OCI-LY7 (cell line): ENCODE measurements at regions not wholly inside any gene's neighbourhood (a gene's known extent, or its start where the extent isn't known, plus 50 kb on each side); places are given as distances from the start of the nearest gene placed in this dataset.

ENCODE experiments used
- EZH2phosphoT487 ChIP-seq: fragments of 200-600 bp; sonication (generic); IDR thresholded peaks from 2 replicates; pipeline ENCODE4 v1.6.1; 2018; ENCODE audit warnings: low read depth, borderline replicate concordance, mild to moderate bottlenecking, mixed run types, antibody characterized with exemption, low read length, moderate library complexity, mixed read lengths
- TF ChIP-seq, protein P1 (sequence below): fragments of 200-600 bp; sonication (generic); conservative IDR thresholded peaks from 2 replicates; pipeline ENCODE4 v1.5.1; 2014; ENCODE audit warnings: mild to moderate bottlenecking, antibody characterized with exemption, low read length, moderate library complexity, mixed read lengths

DNA sequence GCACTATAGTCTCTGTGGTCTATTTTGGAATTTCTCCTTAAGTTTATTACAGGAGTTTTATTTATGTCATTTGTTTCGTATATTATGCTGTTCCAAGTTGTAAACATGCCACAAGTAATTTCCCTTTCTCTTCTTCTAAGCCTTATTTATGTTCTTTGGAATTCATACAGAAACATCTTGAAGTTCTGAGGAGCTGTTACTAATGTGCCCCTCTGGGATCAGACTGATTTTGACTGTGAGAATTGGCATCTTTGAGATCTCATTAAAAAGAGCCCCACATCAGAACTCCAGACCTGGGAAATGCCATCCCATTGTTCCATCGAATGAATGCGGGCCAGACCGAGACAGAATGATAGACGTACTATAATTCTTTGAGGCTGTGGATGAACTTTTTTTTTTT lies 138.8 kb upstream of the CD180 start:
- TF ChIP-seq, protein P1, sequence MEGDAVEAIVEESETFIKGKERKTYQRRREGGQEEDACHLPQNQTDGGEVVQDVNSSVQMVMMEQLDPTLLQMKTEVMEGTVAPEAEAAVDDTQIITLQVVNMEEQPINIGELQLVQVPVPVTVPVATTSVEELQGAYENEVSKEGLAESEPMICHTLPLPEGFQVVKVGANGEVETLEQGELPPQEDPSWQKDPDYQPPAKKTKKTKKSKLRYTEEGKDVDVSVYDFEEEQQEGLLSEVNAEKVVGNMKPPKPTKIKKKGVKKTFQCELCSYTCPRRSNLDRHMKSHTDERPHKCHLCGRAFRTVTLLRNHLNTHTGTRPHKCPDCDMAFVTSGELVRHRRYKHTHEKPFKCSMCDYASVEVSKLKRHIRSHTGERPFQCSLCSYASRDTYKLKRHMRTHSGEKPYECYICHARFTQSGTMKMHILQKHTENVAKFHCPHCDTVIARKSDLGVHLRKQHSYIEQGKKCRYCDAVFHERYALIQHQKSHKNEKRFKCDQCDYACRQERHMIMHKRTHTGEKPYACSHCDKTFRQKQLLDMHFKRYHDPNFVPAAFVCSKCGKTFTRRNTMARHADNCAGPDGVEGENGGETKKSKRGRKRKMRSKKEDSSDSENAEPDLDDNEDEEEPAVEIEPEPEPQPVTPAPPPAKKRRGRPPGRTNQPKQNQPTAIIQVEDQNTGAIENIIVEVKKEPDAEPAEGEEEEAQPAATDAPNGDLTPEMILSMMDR = no peak
- no peak for TF ChIP-seq EZH2phosphoT487
